Vagina (tissue), 2 donors: ENCODE measurements at regions not wholly inside any gene's neighbourhood (a gene's known extent, or its start where the extent isn't known, plus 50 kb on each side); places are given as distances from the start of the nearest gene placed in this dataset.

Source experiments
- CTCF ChIP-seq, 3 experiments: fragments of 450-650 bp in 2 of 3; fragments of 200-600 bp in 1 of 3; sonication (generic) in 1 of 3; IDR thresholded peaks; one replicate each; pipeline ENCODE4 v1.5.1; 2017 to 2019; ENCODE audit warnings: antibody characterized with exemption in 3 of 3, mild to moderate bottlenecking in 2 of 3, moderate library complexity in 2 of 3
- POLR2A ChIP-seq, 2 donors: fragments of 450-650 bp; IDR thresholded peaks; one replicate each; pipeline ENCODE4 v1.6.1; 2017; ENCODE audit warnings: antibody characterized with exemption in 2 of 2, mild to moderate bottlenecking in 2 of 2, moderate library complexity in 2 of 2

- TF ChIP-seq POLR2A (IDR thresholded peaks at IDR 0.05) (no peak), CTCF (IDR thresholded peaks at IDR 0.05) (no peak)
These were observed 412.4 kb upstream of the C9orf72 start for GRCh38 chr9:27985714-27986113.
